GM13976 (cell line): ENCODE measurements at regions not wholly inside any gene's neighbourhood (a gene's known extent, or its start where the extent isn't known, plus 50 kb on each side); places are given as distances from the start of the nearest gene placed in this dataset.

Experiments used
- DNase-seq: peaks from one replicate; pipeline ENCODE4 v3.0.0; 2012; ENCODE audit warnings: low spot score
- CTCF ChIP-seq: IDR thresholded peaks from 2 replicates; pipeline ENCODE4 v1.5.1; 2012; ENCODE audit warnings: borderline replicate concordance, mild to moderate bottlenecking; ENCODE audit not compliant: insufficient read depth; ENCODE audit errors: extremely low read depth, missing control alignments, control extremely low read depth
- in situ Hi-C: fragments of 300-500 bp; cut with MboI; formaldehyde crosslinking; loops from one replicate; pipeline ENCODE4 v1.12.0; 2022; ENCODE audit warnings: low sequenced_read_pairs, mixed read lengths, inconsistent platforms; ENCODE audit not compliant: unreplicated experiment

GRCh38 chr2:215528555-215528954, 92.7 kb upstream of the FN1 start:
- in situ Hi-C loops = no loop called here
- DNase-seq = no peak
- no peak for TF ChIP-seq CTCF

DNA sequence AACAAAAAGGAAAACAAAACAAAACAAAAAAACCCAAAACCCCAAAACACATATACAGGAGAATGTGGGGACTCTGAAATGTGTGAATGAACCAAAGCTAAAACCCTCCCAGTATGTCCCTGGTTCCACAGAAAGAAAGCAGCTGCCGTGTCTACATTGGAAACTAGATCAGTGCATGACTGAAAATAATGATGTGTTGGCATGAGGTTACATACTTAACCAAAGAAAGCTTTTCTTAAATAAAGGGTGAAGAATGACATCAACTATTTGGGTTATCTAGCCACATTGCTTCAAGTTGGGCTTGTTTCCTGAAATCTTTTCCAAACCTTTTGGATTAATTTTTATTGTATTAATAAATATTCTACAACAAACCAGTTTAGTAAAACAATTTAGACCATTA, 91.9 kb upstream of the FN1 start:
- no peak for TF ChIP-seq CTCF
- in situ Hi-C loops = no loop called here
- DNase-seq = no peak

DNA sequence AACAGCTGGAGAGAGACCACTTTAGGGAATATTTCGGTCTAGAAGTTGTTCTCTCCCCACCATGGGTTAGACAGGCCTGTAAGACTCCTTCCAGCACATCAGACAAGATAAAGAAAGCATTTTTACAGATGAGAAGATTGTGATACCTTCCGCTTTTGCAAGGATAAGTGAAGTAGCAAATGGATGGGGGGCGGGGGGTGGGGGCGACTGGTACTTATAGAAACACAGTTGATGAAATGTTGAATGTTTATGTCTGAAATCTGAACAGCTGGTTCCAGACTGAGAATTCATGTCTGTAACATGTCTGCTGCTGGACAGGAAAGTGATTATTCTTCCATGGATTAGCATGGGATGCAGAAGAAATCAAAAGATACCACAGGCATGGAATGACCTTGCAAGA, 90.5 kb upstream of the FN1 start:
- TF ChIP-seq CTCF = no peak
- in situ Hi-C loops = no loop called here
- no peak for DNase-seq

GRCh38 chr2:215522237-215522636, 86.4 kb upstream of the FN1 start:
- DNase-seq = no peak
- in situ Hi-C loops = no loop called here
- TF ChIP-seq CTCF = no peak

- in situ Hi-C loops = no loop called here
- no peak for TF ChIP-seq CTCF
- no peak for DNase-seq
Observed at GRCh38 chr2:215521031-215521430, 85.2 kb upstream of the FN1 start.

DNA sequence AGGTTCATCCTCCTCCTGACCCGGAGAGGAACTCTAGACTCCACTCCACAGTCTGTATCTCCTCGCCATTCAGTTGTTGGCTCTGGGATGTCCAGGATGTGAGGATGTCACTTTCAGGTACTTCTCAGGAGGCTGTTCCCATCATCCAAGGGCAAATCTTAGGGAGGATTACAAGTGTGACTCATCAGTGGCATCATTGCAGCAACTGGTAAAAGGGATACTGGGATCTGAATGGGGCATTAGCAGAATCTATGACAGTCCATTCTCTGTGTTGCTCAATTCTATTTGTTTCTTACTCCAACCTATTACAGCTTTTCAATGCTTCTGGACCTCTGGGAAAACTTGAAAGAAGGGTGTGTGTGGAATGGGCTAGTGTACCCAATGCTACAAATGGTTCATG, 81.5 kb upstream of the FN1 start:
- no peak for TF ChIP-seq CTCF
- in situ Hi-C loops = no loop called here
- no peak for DNase-seq

DNA sequence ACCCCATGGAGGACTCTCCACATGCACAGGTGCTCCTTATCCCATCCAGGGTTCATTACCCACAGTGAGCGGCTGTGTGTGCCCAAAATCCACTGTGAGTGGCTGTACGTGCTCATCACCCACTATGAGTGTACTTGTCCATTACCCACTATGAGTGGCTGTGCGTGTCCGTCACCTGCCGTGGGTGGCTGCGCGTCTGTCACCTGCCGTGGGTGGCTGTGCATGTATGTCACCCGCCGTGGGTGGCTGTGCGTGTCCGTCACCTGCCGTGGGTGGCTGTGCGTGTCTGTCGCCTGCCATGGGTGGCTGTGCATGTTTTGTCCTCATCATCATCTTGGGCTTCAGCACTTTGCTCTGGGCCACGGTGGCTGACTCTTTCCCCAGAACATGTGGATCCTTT, 78.6 kb upstream of the FN1 start:
- in situ Hi-C loops = no loop called here
- no peak for TF ChIP-seq CTCF

More for the DNA sequence above, 78.6 kb upstream of the FN1 start:
- DNase-seq = no peak
